Osteoblast (primary cell): ENCODE measurements at regions not wholly inside any gene's neighbourhood (a gene's known extent, or its start where the extent isn't known, plus 50 kb on each side); places are given as distances from the start of the nearest gene placed in this dataset.

Experiments used
- DNase-seq: peaks from one replicate; pipeline ENCODE4 v3.0.0; 2011; ENCODE audit warnings: low spot score, mixed read lengths; ENCODE audit not compliant: insufficient read length; ENCODE audit errors: missing footprints
- H2AFZ ChIP-seq: 2 replicates; pipeline ENCODE4 v1.6.0; 2011; ENCODE audit warnings: mild to moderate bottlenecking, low read length
- H3K27ac ChIP-seq: 2 replicates; pipeline ENCODE4 v1.5.1; 2011; ENCODE audit warnings: mild to moderate bottlenecking, low read depth, low read length, moderate library complexity
- H3K27me3 ChIP-seq: 2 replicates; pipeline ENCODE4 v1.6.0; 2012; ENCODE audit warnings: mild to moderate bottlenecking, control low read depth, inconsistent platforms, low read length, moderate library complexity; ENCODE audit not compliant: insufficient read depth
- H3K36me3 ChIP-seq: 2 replicates; pipeline ENCODE4 v1.5.1; 2011; ENCODE audit warnings: mild to moderate bottlenecking, low read length, control low read depth, moderate library complexity; ENCODE audit not compliant: insufficient read depth
- H3K4me1 ChIP-seq: 2 replicates; pipeline ENCODE4 v1.5.1; 2011; ENCODE audit warnings: mild to moderate bottlenecking, low read length, control low read depth, moderate library complexity; ENCODE audit not compliant: insufficient read depth
- H3K4me2 ChIP-seq: 2 replicates; pipeline ENCODE4 v1.6.0; 2011; ENCODE audit warnings: mild to moderate bottlenecking, low read length; ENCODE audit not compliant: insufficient read depth
- H3K4me3 ChIP-seq: fragments of 200-600 bp; sonication (generic); 3 replicates; pipeline ENCODE4 v1.5.1; 2012; ENCODE audit warnings: mild to moderate bottlenecking, low read length, inconsistent platforms; ENCODE audit not compliant: insufficient read depth
- H3K79me2 ChIP-seq: 2 replicates; pipeline ENCODE4 v1.6.0; 2012; ENCODE audit warnings: mild to moderate bottlenecking, low read length, control low read depth, inconsistent platforms; ENCODE audit not compliant: insufficient read depth
- H3K9me3 ChIP-seq: 2 replicates; pipeline ENCODE4 v1.5.1; 2011; ENCODE audit warnings: low read depth, low read length, control low read depth
- H4K20me1 ChIP-seq: 2 replicates; pipeline ENCODE4 v1.6.0; 2012; ENCODE audit warnings: mild to moderate bottlenecking, low read length, control low read depth; ENCODE audit not compliant: insufficient read depth
- TF ChIP-seq, protein P1 (sequence below): IDR thresholded peaks from 2 replicates; pipeline ENCODE4 v1.5.1; 2011; ENCODE audit warnings: mild to moderate bottlenecking, low read depth, low read length, moderate library complexity; ENCODE audit errors: extremely low read depth

DNA sequence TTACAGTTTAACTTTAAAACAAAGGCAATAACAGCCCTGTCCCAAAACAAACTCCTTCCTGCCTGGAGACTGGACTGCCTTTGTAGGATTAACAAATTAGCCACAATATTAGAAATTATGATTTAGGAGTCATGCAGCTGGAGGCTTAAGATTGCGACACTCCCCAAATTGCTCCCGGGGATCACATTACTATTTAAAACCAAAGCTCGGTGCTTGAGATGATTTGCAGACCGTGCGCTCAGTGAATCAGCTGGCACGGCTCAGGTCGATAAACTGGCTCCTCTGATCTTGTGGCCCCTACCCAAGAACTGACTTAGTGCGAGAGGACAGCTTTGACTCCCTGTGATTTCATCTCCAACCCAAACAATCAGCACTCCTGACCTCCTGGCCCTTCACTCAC is 829.3 kb downstream of the NLGN4X start:
- H3K9me3 ChIP-seq, result no peaks in the 10 kb centered on the region
- H3K27me3 ChIP-seq, result no peaks in the 10 kb centered on the region
- H3K36me3 ChIP-seq, result no peaks in the 10 kb centered on the region
- no peak overlapping the region for H2AFZ ChIP-seq
- no peak for DNase-seq
- no peak overlapping the region for H3K27ac ChIP-seq
- no peak overlapping the region for H3K4me2 ChIP-seq
- H3K4me1 ChIP-seq, result no peaks in the 10 kb centered on the region
- H4K20me1 ChIP-seq, result no peaks in the 10 kb centered on the region
- no peak overlapping the region for H3K4me3 ChIP-seq
- TF ChIP-seq, protein P1, sequence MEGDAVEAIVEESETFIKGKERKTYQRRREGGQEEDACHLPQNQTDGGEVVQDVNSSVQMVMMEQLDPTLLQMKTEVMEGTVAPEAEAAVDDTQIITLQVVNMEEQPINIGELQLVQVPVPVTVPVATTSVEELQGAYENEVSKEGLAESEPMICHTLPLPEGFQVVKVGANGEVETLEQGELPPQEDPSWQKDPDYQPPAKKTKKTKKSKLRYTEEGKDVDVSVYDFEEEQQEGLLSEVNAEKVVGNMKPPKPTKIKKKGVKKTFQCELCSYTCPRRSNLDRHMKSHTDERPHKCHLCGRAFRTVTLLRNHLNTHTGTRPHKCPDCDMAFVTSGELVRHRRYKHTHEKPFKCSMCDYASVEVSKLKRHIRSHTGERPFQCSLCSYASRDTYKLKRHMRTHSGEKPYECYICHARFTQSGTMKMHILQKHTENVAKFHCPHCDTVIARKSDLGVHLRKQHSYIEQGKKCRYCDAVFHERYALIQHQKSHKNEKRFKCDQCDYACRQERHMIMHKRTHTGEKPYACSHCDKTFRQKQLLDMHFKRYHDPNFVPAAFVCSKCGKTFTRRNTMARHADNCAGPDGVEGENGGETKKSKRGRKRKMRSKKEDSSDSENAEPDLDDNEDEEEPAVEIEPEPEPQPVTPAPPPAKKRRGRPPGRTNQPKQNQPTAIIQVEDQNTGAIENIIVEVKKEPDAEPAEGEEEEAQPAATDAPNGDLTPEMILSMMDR, result no peak
- H3K79me2 ChIP-seq, result no peaks in the 10 kb centered on the region

DNA sequence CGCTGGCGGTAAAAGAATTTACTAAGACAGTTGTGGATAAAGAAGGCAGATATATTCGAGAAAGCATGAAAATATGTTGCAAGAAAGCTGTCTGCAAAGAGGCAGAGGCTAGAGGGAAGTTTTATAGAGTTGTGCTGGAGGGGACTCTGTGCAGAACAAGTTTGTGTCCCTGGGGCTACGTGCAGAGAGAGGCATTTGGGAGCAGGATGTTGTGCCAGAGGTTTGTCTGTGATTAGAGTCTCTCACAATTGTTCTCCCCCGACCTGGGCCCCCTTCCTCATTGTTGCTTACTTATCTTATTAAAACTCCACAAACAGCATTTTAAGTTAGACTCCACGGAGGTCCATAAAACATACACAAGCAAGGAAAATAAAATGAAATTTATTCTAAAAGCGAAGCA is 831.3 kb downstream of the NLGN4X start:
- no peaks in the 10 kb centered on the region for H4K20me1 ChIP-seq
- TF ChIP-seq, protein P1, result no peak
- H3K4me1 ChIP-seq, result no peaks in the 10 kb centered on the region
- no peak overlapping the region for H2AFZ ChIP-seq
- H3K27me3 ChIP-seq, result no peaks in the 10 kb centered on the region
- H3K27ac ChIP-seq, result no peak overlapping the region
- H3K79me2 ChIP-seq, result no peaks in the 10 kb centered on the region
- H3K4me2 ChIP-seq, result no peak overlapping the region
- no peaks in the 10 kb centered on the region for H3K36me3 ChIP-seq
- no peak overlapping the region for H3K4me3 ChIP-seq
- no peaks in the 10 kb centered on the region for H3K9me3 ChIP-seq
- no peak for DNase-seq

DNA sequence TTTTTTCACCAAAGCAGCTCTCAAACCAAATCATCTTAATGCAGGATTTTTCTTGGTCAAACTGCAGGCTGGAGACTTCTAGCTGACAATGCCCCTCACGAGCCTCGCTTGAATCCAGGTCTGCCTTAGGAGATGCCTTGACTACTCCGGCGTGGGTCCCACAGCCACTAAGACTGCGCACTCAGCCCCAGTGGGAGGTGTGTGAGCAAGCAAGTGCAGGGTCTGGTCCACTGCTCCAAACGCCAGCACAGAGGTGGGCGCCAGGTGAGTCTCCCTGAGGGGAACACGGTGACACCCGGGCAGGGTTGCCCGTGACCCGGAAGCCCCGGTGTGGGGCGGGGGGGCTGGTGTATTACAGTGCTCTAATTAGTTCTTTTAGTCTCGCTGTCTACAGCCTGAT is 838.3 kb downstream of the NLGN4X start:
- Histone ChIP-seq H2AFZ (no peak overlapping the region), H3K4me1 (no peaks in the 10 kb centered on the region), H3K9me3 (peaks cover 3% of the 10 kb centered on the region), H3K4me3 (no peak overlapping the region), H4K20me1 (no peaks in the 10 kb centered on the region), H3K79me2 (no peaks in the 10 kb centered on the region), H3K4me2 (no peak overlapping the region), H3K27me3 (no peaks in the 10 kb centered on the region), H3K36me3 (no peaks in the 10 kb centered on the region), H3K27ac (no peak overlapping the region)
- TF ChIP-seq, protein P1, result no peak
- no peak for DNase-seq

- Histone ChIP-seq H3K27ac (no peak overlapping the region), H3K4me1 (no peaks in the 10 kb centered on the region), H3K9me3 (peaks cover 3% of the 10 kb centered on the region), H3K4me3 (no peak overlapping the region), H4K20me1 (no peaks in the 10 kb centered on the region), H2AFZ (no peak overlapping the region), H3K36me3 (no peaks in the 10 kb centered on the region), H3K27me3 (no peaks in the 10 kb centered on the region), H3K4me2 (no peak overlapping the region), H3K79me2 (no peaks in the 10 kb centered on the region)
- DNase-seq, result no peak
- TF ChIP-seq, protein P1, result no peak
Measured at GRCh38 chrX:5388087-5388486, 840.6 kb downstream of the NLGN4X start.
